HT1080 (cell line): ENCODE measurements at regions not wholly inside any gene's neighbourhood (a gene's known extent, or its start where the extent isn't known, plus 50 kb on each side); places are given as distances from the start of the nearest gene placed in this dataset. TPM values are rescaled to one million over a fixed set of nuclear protein-coding genes. Genes with fewer than 3 reads are reported as not detected.

Source experiments
- DNase-seq: peaks from one replicate; pipeline ENCODE4 v3.0.0-alpha.2; 2015; ENCODE audit warnings: low read depth
- small RNA-seq: library from RNA; depleted of rRNA; stranded (forward); fragments of <200 nt; gene quantifications from one replicate; pipeline ENCODE3, GENCODE V24; 2014

DNA sequence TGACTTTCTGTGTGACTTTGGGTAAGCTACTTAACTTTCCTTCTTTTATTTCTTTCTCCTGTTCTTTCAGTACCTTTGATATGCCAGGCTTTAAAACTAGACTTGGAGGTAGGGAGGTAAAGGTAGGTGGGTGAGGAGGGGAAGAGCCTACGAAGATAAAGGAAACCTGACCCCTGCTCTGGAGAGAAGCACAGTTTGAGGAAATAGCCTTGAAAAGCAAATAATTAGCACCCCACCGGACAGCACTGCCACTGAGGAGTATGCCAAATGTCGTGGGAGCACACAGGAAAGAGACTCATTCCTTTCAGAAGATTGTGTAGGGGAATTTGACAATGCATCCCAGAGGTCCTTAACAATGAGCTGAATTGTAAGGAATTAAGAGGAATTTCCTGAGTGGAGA lies 65.2 kb upstream of the SPAG17 start:
- no peak for DNase-seq

DNA sequence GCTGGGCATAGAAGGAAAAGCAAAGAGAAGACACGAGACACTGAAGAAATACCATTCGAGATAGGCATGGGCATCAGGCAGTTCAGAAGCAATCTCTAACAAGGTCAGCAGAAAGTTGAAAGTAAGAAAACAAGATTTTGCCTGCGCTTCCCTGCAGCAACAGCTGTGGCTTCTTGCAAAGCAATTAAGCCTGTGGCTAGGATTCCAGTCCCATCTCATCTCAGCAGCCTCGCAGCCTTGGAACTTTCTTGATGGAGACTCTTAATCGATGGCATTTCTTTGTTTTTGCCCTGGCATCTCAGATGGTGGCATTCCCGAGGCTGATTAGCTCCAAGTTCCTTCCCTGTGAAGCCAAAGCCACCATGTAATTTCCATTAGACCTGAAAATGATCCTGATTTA lies 64.6 kb upstream of the SPAG17 start:
- DNase-seq, result no peak

DNA sequence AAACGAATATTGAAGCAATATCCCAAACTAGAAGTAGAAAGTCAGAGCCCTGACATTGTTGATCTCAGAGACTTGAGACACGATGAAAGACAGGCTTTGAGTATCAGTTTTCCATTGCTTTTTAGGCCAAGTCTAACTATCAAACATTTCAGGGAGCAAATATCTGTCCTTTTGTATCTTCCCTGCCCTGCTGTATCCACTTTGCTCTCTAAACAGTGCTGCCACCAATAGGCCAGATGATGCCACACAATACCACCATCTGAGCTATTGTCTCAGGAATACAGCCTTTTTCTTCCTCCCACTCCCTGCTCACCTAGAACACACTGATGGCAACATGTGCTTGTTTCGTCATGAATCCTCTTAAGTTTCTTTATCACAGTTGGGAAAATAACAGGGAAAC lies 62.6 kb upstream of the SPAG17 start:
- DNase-seq, result peak; percentile 28

DNA sequence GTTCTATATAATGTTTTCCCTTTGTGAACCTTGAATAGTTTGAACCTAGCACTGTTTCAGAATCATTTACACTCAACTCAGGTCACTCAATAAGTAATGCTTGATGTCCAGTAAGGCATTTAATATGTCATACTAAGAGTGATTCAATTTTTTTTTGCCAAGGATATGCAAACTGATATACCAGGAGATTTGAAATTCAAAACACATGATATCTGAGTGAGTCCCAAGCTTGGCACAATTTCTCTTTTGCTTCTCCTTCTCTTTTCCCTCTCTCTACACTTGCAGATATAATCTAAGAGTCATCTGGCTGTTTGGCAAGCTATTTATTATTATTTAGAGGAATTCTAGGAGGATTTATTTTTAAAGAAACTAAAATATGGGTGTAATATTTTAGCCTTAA lies 61.6 kb upstream of the SPAG17 start:
- DNase-seq, result no peak

DNA sequence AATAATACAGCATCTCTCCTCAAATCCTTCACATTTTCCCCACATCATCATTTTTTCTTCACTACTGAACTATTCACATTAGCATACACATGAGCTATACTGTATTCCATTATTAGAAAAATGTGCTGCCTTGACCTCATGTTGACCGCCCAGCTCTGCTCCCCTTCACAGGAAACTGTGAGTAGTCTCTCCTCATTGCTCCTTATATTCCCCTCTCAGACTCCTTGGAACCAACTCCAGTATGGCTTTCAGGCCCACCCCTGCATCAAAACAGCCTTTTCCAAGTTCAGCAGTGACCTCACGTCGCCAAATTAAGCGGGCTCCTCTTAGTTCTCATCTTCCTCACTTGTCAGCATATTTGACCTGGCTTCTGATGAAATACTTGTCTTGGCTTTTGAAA lies 59.2 kb upstream of the SPAG17 start:
- DNase-seq, result no peak

DNA sequence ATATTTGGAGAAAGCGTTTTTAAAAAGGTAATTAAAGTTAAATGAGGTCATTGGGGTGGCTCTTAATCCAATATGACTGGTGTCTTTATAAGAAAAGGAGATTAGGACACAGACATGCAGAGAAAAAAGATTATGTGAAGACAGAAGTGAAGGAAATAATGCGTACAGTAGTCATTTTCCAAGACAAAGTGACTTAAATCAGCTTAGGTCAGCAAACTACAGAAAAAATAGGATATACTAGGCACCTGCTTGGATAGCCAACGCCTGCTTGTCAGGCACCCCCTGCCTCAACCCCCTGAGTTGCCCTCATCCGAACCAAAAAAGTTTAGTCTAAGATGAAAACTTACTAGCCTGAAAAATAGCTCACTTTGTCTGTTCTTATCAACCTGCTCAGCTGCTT lies 58.2 kb upstream of the SPAG17 start:
- DNase-seq, result no peak

Small RNA genes lying in the stretch of these regions (small RNA-seq; reads per million reads assigned to genes)
- not detected for gene RNA5SP56
